Activated CD8-positive, alpha-beta memory T cell treated with anti-CD3 and anti-CD28 coated beads for 48 hours (primary cell): ENCODE measurements at regions not wholly inside any gene's neighbourhood (a gene's known extent, or its start where the extent isn't known, plus 50 kb on each side); places are given as distances from the start of the nearest gene placed in this dataset.

Experiments used
- DNase-seq, 3 experiments: peaks; one replicate each; pipeline ENCODE4 v3.0.0-alpha.2; 2020; ENCODE audit warnings: low read depth in 2 of 3, low spot score in 2 of 3

DNA sequence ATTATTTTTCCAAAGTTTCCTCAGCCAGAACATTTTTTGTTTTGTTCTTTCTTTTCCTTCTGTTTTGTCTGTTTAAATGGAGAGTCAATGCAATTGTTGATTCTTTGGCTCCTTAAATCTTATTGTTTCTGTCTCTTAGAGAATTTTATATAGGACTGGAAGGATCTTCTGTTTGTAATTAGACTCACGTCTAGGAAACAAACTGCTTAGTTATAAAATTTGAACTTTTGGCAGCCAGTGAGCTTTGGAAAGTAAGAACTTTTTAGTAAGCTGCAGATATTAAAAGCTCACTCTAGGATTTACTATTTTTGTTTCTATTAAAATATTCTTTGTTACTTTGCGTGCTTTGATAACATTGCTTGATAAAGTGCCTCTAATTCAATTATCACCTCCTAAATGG is 109.8 kb upstream of the HNRNPU start:
- no peak for DNase-seq

DNA sequence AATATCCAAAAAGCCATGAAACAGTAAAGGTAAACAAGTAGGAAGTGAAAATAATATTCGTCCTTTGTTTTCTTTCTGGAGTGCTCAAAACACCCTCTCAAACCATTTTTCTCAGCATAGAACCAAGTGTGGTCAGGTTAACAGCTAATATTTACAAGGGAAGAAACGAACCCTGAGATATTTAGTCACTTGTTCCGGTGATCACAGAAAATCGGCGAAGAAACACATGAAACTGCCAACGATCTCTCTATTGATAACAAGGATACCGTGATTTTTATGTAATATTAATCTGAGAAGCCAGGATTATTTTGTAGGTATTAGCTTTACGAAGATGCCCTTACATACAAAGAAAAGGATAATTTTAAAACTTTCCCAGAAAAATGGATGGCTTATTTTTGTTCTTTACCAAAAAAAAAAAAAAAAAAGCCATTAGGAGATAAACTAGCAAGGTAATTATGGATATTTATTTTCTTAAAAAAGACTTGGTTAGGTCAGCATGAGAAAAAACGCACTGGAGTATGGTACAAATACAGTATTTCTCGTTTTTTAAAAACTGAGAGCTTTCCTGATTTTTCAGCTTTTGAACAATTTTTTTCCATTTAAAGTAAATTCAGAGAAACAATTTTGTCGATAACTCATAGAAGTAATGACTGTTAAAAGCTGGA is 107.3 kb upstream of the HNRNPU start:
- DNase-seq, result no peak

DNA sequence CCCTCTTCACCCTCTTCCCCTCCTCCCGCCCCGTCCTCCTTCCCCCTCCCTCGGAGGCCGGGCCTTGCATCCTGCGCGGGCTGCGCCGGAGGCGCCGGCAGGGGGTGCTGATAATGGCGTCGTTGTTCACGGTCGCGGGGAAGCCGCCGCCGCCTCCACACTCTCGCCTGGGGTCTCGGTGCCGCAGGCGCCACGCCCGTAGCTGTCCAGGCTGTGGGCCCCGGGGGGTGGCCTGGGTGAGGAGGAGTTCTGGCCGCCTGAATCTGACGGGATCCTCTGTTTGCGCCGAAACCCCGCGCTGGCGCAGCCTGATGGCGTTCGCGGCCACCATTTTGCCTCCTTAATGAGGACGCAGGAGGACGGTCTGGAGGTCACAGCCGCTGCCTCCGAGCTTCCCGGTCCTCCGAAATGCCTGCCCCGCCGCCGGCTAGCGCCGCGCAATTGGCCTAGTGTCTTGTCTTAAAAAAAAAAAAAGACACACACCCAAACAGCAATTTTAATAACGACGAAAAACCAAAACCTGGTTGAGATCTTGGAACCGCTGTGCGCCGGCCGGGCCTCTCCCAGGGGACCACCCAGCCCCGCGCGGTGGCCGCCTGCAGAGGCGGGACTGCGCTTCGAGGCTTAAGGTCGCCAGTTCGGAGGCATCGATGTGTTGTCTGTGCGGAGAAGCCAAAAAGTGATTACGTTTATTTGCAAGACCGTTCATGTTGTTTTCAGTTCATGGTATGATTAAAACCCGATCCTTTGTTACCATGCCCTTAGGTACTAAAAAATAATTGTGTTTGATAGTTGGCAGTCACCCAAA is 106.6 kb upstream of the HNRNPU start:
- peak; percentile 81 to 86 (median 85) for DNase-seq

DNA sequence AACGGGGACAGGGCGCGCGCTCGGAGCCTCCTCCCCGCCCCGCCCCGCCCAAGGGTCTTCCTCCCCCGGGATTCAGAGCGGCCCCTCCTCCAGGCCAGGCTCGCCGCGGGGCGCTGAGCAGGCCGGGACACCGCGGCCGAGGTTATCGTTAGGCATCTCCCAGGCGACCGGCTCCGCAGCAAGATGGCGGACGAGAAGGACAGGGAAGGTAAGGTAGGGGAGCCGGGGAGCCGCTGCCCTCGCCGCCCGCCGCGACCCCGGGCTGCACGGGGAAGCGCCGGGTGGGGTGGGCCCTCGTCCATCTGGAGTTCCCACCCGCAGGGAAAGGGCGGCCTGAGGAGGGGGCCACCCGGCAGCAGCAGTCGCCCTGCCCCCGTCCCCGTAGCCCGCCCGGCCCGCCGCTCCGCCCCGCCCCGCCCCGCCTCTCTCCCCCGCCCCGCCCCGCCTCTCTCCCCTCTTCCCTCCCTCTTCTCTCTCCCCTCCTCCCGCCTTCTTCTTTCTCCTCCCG is 105.9 kb upstream of the HNRNPU start:
- peak; percentile 32 to 51 (median 41) for DNase-seq

DNA sequence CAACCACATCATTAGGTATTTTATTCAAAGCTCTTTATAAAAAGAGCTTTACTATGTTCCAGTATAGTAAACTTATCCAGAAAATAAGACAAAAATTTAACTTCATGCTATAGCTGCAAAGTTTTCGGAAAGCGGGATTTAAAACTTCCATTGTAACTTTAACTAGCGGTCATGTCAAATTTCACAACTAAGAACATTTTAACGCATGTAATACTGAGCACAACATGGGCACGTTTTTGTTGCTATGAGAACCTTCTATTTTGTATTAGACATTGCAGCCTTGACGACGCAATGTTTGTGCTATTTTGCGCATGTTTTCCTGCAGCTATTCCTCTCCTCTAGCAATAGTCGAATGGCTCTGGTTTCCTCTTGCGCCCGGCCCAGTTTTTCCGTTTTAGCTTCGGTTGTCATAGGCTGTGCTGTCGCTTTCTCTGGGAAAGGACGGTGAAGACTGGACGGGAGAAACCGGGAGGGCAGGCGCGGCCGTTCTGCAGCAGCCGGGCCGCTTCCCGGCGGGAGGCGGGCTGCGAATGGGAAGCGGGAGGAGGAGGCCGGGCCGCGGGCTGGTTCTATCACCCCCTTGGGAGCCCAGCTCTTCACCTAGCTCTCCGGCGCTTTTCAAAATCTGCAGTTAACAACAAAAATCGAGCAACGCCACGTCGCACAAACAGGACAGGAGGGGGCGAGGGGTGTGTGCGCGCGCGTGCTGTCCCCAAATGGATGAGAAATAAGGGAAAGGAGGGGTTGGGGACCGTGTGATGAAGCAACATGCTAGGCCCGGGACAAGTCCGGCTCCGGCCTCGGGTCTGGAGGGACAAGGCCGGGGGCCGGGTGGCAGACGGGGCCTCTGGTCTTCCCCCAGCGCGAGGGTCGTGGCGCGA is 105.3 kb upstream of the HNRNPU start:
- DNase-seq, result peak; percentile 16 to 35 (median 27)

DNA sequence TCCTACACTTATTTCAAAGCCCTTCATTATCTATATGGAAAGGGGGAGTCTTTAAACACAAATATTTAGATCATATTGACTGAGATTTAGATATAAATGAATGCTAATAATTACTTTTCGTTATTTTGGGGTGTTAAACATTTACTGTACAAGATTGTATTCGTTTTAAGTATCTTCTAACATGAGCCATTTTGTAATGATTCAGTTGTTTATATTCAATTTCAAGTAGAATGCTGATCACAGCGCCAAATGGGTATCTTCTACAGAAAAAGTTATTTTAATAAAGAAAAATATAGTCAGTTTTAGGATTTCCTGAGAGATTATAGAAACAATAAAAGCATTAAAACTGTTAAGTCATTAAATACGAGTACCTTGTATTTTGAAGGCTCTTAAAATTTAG is 104.5 kb upstream of the HNRNPU start:
- no peak for DNase-seq

DNA sequence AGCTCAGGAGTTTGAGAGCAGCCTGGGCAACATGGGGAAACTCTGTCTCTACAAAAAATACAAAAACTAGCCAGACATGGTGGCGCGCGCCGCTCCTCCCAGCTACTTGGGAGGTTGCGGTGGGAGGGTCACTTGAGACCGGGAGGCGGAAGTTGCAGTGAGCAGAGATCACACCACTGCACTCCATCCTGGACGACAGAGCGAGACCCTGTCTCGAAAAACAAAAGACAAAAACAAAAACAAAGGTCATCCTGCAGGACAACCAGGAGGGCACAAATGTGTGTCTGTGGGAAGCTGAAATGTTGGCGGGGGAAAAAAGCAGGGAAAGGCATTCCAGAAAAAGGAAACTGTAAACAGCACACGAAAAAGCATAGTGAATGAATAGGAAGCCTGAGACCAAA is 104.1 kb upstream of the HNRNPU start:
- no peak for DNase-seq

DNA sequence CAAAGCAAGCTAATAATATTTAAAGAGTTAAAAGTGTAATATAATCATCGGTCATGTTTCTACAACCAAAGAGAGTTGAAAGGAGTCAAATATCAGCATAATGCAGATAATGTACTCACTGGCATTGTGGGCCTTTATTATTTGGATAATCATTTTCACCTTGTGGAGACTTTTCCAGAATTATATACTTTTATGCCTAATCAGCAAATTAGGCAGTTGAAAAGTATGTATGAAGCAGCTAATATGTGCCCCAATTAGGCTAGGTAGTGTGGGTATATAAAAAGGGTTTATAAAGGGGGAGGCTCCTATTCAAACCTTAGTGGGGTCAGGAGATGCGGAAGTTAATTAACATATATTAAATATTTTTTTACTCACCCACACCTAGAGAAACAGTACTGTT is 102.8 kb upstream of the HNRNPU start:
- no peak for DNase-seq

DNA sequence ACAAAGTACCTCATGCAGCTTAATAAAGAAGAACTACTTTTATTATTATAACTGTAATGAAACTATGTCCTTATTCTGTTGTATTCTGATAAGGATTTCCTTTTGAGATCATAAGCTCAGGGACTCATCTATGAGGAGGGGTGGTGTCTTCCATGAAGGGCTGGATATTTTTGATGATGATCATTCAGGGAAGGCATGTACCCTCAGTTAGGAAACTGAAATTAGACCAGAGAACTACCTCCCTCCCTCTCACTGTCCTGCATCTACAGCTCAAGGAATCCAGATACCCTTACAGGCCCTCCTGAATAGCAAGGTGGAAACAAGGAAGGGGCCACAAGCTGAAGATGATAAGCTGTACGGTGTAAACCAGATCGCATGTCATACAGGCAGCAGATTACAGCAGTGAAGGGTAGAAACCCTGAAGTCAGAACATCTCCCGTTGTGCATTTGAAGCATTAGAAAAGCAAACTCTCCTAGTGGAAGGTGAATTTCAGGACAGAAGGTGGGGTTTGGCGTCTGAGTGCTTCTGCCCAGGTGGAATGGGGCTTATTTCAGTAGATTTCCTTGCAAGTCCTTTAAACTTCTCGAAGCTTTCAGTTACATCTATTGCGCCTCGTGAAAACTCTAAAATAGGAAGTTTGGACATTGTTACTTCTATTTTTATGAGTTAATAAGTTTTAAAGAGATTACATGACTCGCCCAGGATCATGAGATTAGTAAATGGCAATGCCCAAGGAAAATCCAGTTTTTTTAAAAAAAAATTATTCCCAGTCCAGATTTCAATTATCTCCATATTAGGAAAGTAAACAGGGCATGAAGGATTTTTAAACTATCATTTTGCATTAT is 101.1 kb upstream of the HNRNPU start:
- DNase-seq, result no peak

DNA sequence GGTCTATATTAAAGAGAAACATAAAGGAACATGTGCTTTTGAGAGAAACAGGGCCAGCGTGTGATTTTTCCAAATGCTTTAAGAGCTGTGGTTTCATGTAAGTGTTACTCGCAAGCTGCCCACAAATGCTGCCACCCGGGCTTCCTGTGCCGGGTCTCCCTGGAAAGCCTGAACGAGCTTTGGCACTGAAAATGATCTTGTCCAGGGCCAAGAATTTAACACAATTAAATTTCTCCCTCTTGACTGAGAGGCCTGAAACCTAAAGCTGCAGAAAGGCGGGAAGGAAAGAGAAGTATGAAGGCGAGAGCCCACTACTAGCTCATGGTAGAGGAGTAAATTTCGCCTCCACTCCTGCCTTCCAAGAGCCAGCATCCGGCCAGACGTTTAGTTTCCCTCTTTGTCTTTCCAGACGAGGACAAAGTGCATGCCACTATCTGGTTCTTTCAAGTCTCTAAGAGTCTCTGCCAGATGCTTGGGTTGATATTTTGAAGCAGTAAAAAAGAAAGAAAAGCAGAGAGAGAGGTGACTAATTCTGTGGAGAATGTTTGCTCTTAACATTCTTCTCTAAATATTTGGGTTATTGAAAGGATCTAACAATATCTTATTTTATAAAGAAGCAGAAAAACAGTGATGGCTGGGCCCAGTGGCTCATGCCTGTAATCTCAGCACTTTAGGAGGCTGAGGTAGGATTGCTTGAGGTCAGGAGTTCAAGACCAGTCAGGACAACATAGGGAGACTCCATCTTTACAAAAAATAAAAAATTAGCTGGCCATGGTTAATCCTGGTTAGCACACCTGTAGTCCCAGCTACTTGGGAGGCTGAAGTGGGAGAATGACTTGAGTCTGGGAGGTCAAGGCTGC is 100.0 kb upstream of the HNRNPU start:
- DNase-seq, result no peak

DNA sequence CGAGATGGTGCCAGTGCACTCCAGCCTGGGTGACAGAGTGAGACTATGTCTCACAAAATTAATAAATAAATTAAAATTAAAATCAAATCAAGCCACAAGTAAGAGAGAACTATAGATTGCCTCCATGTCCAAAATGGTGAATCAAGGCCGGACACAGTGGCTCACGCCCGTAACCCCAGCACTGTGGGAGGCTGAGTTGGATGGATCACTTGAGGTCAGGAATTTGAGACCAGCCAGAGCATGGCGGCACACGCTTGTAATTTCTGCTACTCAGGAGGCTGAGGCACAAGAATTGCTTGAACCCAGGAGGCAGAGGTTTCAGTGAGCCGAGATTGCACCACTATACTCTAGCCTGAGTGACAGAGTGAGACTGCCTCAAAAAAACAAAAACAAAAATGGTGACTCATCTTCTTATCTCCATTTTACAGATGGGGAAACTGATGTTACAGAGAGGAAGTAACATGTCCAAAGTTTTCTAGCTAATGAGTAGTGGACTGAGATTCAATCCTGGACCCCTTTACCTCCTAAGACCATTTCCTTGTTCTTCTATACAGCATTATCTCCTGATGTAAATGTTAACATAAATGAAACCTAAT is 99.0 kb upstream of the HNRNPU start:
- no peak for DNase-seq

DNA sequence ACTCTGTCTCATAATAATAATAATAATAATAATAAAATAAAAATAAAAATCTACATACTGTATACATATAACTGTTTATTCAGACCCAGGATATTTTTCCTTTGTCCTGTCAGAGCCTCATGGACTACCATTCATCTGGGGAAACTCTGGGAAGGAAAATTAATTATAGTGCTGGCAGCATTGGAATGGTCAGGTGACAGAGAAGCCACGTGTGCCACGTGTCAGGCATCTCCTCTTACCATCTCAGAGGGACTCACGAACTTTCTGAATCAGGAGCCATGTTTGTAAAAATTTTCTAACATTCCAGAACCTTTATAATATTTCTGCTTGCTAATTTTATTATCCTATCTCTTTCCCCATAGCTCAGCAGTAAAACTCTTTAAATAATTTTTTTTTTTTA is 97.8 kb upstream of the HNRNPU start:
- DNase-seq, result no peak

DNA sequence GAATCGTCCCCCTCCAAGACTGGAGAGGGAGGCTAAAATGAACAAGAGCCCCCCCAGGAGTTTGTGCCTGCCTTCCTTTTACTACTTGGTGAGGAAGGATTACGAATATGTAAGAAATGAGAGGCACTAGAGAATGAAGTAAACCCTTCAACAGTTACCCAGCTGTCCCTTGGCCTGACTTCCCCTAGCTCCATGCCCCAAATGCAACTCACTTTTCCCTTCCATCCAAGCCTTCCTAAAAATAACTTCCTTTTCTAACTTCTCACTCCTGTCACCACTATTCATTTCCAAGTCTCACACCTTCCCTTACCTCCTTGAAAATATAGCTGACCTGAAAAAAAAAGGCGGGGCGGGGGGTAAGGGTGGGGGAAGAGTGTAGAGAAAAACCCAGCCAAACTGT is 96.6 kb upstream of the HNRNPU start:
- DNase-seq, result no peak

DNA sequence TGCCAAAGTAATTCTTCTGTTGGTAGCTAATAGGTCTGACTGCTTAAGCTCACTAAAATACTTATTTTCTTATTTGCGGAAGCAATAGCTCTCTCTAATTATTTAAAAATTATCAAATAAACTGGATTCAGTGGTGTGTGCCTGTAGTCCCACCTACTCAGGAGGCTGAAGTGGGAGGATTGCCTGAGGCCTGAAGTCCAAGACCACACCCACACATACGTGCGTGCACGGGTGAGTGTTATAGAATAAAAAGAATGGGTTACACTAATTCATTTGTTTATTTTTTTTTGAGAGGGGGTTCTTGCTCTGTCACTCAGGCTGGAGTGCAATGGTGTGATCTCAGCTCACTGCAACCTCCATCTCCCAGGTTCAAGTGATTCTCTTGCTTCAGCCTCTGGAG is 94.2 kb upstream of the HNRNPU start:
- DNase-seq, result no peak

DNA sequence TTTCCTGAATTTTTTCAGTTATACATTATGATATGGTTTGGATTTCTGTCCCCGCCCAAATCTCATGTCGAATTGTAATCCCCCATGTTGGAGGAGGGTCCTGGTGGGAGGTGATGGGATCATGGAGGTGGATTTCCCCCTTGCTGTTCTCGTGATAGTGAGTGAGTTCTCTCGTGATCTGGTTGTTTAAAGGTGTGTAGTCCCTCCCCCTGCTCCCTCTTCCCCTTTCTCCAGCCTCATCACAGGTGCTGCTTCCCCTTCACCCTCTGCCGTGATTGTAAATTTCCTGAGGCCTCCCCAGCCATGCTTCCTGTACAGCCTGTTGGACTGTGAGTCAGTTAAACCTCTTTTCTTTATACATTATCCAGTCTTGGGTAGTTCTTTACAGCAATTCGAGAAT is 93.2 kb upstream of the HNRNPU start:
- DNase-seq, result no peak

DNA sequence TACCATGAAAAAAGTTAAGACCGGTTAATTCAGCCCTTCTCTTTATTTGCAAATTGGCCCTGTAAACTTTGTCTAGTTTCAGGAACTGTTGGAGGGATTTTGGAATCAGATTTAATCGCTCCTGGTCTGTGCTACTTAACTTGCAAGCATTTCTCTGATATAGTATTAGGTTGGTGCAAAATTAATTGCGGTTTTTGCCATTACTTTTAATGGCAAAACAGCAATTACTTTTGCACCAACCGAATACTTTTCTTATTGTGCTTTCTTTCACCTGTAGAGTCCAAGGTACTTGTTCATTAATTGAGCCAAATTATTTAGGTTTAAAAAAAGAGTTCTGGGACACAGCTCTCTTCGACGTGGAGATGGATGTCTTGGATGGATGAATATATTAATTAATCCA is 92.8 kb upstream of the HNRNPU start:
- no peak for DNase-seq

DNA sequence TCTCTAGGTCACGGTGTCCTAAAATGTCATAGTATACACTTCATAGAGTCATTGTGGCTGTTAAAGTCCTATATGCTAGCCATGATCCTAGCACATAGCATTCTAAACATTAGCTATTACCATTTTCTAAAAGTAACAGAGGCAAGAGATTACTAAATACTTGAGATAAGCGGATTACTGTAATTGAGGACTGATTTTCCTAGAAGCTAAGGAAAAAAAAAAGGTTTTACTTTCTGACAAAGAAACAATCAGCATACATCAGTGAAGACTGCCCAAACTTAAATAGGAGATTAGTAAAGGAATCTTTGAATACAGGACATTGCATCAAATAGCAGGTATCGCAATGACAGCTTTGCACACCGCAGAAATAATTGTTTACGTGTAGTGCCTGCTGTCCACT is 91.3 kb upstream of the HNRNPU start:
- no peak for DNase-seq

DNA sequence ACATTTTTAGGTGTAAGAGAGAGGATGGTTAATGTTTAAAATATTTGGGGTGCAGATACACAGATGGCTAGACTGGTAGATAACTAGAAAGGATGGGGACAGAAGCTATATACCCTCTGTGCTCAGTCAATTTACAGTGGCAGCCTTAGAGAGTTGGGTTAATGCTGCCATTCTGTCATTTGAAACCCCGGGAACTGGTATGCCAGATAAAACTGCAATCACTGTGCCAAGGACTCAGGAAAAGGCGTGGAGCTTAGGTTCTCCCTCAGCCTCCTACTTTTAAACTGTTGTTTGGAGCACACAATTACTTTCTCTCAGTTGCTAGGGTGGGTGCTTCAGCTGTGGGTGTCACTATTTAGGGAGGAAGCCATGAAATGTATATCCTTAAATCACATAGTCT is 90.0 kb upstream of the HNRNPU start:
- DNase-seq, result no peak

DNA sequence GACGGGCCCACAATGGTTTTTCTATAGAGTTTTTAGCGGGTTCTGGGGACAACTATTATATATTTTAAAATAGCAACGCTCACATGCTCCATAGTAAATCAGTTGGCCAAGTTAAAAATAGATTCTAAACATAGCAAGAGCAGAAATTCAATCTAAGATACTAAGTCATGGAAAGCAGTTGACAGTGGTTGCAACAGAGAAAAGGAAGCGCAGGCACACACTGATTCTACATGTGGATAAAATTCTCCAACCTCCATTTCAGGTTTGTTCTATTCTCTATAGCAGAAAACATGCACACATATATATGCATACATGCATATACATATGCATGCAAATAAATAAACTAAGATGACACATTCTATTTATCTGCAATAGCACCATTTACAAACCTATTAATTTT is 89.6 kb upstream of the HNRNPU start:
- no peak for DNase-seq
